PC-3 (cell line): ENCODE measurements at regions not wholly inside any gene's neighbourhood (a gene's known extent, or its start where the extent isn't known, plus 50 kb on each side); places are given as distances from the start of the nearest gene placed in this dataset.

Source experiments
- ATAC-seq: fragments of 200-7000 bp; cut with Tn5 transposase; 2 replicates; pipeline ENCODE4 v1.9.1; 2020; ENCODE audit warnings: mild to moderate bottlenecking, moderate library complexity
- BruUV-seq: library from RNA; stranded (reverse); fragments of 400-500 nt; replicated peaks from 2 replicates; lab custom pipeline; 2021; lab: Mats Ljungman, UMichigan
- CTCF ChIA-PET: fragments of 300-600 bp; sonication (Branson Sonifier 250); formaldehyde crosslinking; loops from one replicate; lab custom pipeline; 2022; ENCODE audit warnings: antibody characterized with exemption; lab: Charles Lee
- POLR2A ChIA-PET: fragments of 300-600 bp; sonication (Branson Sonifier 250); formaldehyde crosslinking; loops from one replicate; lab custom pipeline; 2022; ENCODE audit warnings: antibody characterized with exemption; ENCODE audit not compliant: unreplicated experiment; lab: Charles Lee
- DNase-seq: peaks from one replicate; pipeline ENCODE4 v3.0.0-alpha.2; 2015
- H2AFZ ChIP-seq: fragments of 300-600 bp; sonication (generic); 2 replicates; pipeline ENCODE4 v1.6.0; 2016; ENCODE audit warnings: antibody characterized with exemption, low read length
- H3F3A ChIP-seq: fragments of 300-600 bp; sonication (generic); one replicate; pipeline ENCODE4 v1.6.0; 2017; ENCODE audit warnings: antibody characterized with exemption, low read length, control low read depth, mild to moderate bottlenecking; ENCODE audit not compliant: unreplicated experiment
- H3K27ac ChIP-seq: fragments of 300-600 bp; sonication (generic); 2 replicates; pipeline ENCODE4 v1.5.1; 2016; ENCODE audit warnings: mild to moderate bottlenecking, low read length
- H3K27me3 ChIP-seq: fragments of 300-600 bp; sonication (generic); 2 replicates; pipeline ENCODE4 v1.6.1; 2016; ENCODE audit warnings: low read length, mixed read lengths
- H3K36me3 ChIP-seq: fragments of 300-600 bp; sonication (generic); 2 replicates; pipeline ENCODE4 v1.6.1; 2016; ENCODE audit warnings: low read depth, mixed run types, low read length, mixed read lengths
- H3K4me1 ChIP-seq: fragments of 300-600 bp; sonication (generic); 2 replicates; pipeline ENCODE4 v1.5.1; 2016; ENCODE audit warnings: low read length; ENCODE audit not compliant: insufficient read depth
- H3K4me2 ChIP-seq: fragments of 300-600 bp; sonication (generic); 2 replicates; pipeline ENCODE4 v1.6.0; 2016; ENCODE audit warnings: low read length
- H3K4me3 ChIP-seq: fragments of 300-600 bp; sonication (generic); 2 replicates; pipeline ENCODE4 v1.5.1; 2016; ENCODE audit warnings: mild to moderate bottlenecking, low read length, mixed read lengths
- H3K79me2 ChIP-seq: fragments of 300-600 bp; sonication (generic); 2 replicates; pipeline ENCODE4 v1.6.1; 2017; ENCODE audit warnings: low read length, mixed read lengths
- H3K9ac ChIP-seq: fragments of 300-600 bp; sonication (generic); 2 replicates; pipeline ENCODE4 v1.6.0; 2016; ENCODE audit warnings: mild to moderate bottlenecking, low read length
- H3K9me2 ChIP-seq: fragments of 300-600 bp; sonication (generic); replicated peaks from 2 replicates; pipeline ENCODE4 v1.6.1; 2016; ENCODE audit warnings: mixed run types, low read length, mixed read lengths
- H3K9me3 ChIP-seq: fragments of 300-600 bp; sonication (generic); 2 replicates; pipeline ENCODE4 v1.6.1; 2016; ENCODE audit warnings: low read length, mixed read lengths
- H4K20me1 ChIP-seq: fragments of 300-600 bp; sonication (generic); 2 replicates; pipeline ENCODE4 v1.6.1; 2016; ENCODE audit warnings: low read length, mixed read lengths
- EZH2 ChIP-seq: fragments of 300-600 bp; sonication (generic); IDR thresholded peaks from one replicate; pipeline ENCODE4 v1.6.1; 2017; ENCODE audit warnings: antibody characterized with exemption, mild to moderate bottlenecking, low read length; ENCODE audit not compliant: unreplicated experiment
- EZH2phosphoT487 ChIP-seq: fragments of 300-600 bp; sonication (generic); IDR thresholded peaks from 2 replicates; pipeline ENCODE4 v1.6.1; 2018; ENCODE audit warnings: mild to moderate bottlenecking, antibody characterized with exemption, low read length, borderline replicate concordance
- intact Hi-C: fragments of 100-400 bp; cut with micrococcal nuclease; formaldehyde crosslinking; loops from 2 replicates; pipeline ENCODE4 v1.9.0; 2023
- TF ChIP-seq, protein P1 (sequence below): fragments of 300-600 bp; sonication (generic); conservative IDR thresholded peaks from 2 replicates; pipeline ENCODE4 v1.5.1; 2017; ENCODE audit warnings: antibody characterized with exemption, low read depth, mild to moderate bottlenecking, low read length

GRCh38 chr20:10987651-10988383 lies 314.0 kb upstream of the JAG1 start:
- ChIA-PET CTCF (no interaction called here), POLR2A (no interaction called here)
- Histone ChIP-seq H3K4me3 (no peak overlapping the region), H3K9me3 (no peaks in the 10 kb centered on the region), H3K36me3 (no peaks in the 10 kb centered on the region), H3K27me3 (no peaks in the 10 kb centered on the region), H3F3A (no peaks in the 10 kb centered on the region), H4K20me1 (no peaks in the 10 kb centered on the region), H3K9ac (no peak overlapping the region), H2AFZ (no peak overlapping the region), H3K9me2 (no peaks in the 10 kb centered on the region), H3K4me1 (peaks cover 6% of the 10 kb centered on the region; the same call in 1 of the 2 replicates), H3K4me2 (no peak overlapping the region), H3K79me2 (no peaks in the 10 kb centered on the region), H3K27ac (no peak overlapping the region)
- ATAC-seq (no peak; the same call in 1 of the 2 replicates), DNase-seq (peak; percentile 34)
- intact Hi-C loops: no loop called here
- TF ChIP-seq EZH2: no peak
- no peak for TF ChIP-seq EZH2phosphoT487
- TF ChIP-seq, protein P1, sequence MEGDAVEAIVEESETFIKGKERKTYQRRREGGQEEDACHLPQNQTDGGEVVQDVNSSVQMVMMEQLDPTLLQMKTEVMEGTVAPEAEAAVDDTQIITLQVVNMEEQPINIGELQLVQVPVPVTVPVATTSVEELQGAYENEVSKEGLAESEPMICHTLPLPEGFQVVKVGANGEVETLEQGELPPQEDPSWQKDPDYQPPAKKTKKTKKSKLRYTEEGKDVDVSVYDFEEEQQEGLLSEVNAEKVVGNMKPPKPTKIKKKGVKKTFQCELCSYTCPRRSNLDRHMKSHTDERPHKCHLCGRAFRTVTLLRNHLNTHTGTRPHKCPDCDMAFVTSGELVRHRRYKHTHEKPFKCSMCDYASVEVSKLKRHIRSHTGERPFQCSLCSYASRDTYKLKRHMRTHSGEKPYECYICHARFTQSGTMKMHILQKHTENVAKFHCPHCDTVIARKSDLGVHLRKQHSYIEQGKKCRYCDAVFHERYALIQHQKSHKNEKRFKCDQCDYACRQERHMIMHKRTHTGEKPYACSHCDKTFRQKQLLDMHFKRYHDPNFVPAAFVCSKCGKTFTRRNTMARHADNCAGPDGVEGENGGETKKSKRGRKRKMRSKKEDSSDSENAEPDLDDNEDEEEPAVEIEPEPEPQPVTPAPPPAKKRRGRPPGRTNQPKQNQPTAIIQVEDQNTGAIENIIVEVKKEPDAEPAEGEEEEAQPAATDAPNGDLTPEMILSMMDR: no peak
- no TSS peak for BruUV-seq

GRCh38 chr20:10990625-10991382 lies 317.0 kb upstream of the JAG1 start:
- H3K79me2 ChIP-seq: no peaks in the 10 kb centered on the region
- no peak overlapping the region for H2AFZ ChIP-seq
- H4K20me1 ChIP-seq: no peaks in the 10 kb centered on the region
- no peaks in the 10 kb centered on the region for H3K9me3 ChIP-seq
- no peaks in the 10 kb centered on the region for H3K27me3 ChIP-seq
- H3K9me2 ChIP-seq: no peaks in the 10 kb centered on the region
- no peak overlapping the region for H3K4me2 ChIP-seq
- ChIA-PET CTCF (no interaction called here), POLR2A (no interaction called here)
- TF ChIP-seq EZH2phosphoT487 (no peak), EZH2 (no peak)
- TF ChIP-seq, protein P1: no peak
- no peaks in the 10 kb centered on the region for H3F3A ChIP-seq
- no peak overlapping the region for H3K9ac ChIP-seq
- no peaks in the 10 kb centered on the region for H3K4me1 ChIP-seq
- BruUV-seq: no TSS peak
- ATAC-seq (no peak), DNase-seq (no peak)
- intact Hi-C loops: no loop called here
- no peak overlapping the region for H3K4me3 ChIP-seq
- no peak overlapping the region for H3K27ac ChIP-seq
- no peaks in the 10 kb centered on the region for H3K36me3 ChIP-seq

- no peak overlapping the region for H3K9ac ChIP-seq
- no peak overlapping the region for H3K27ac ChIP-seq
- POLR2A ChIA-PET: no interaction called here
- ATAC-seq: no peak
- no peak overlapping the region for H3K4me2 ChIP-seq
- H3K36me3 ChIP-seq: no peaks in the 10 kb centered on the region
- BruUV-seq: no TSS peak
- intact Hi-C loops: no loop called here
- H3K79me2 ChIP-seq: no peaks in the 10 kb centered on the region
- H3F3A ChIP-seq: no peaks in the 10 kb centered on the region
- H3K27me3 ChIP-seq: no peaks in the 10 kb centered on the region
- CTCF ChIA-PET: no interaction called here
- H3K4me1 ChIP-seq: no peaks in the 10 kb centered on the region
- H3K4me3 ChIP-seq: no peak overlapping the region
- no peak overlapping the region for H2AFZ ChIP-seq
- no peak for DNase-seq
- TF ChIP-seq EZH2: no peak
- no peaks in the 10 kb centered on the region for H3K9me2 ChIP-seq
- no peaks in the 10 kb centered on the region for H4K20me1 ChIP-seq
- H3K9me3 ChIP-seq: no peaks in the 10 kb centered on the region
Observed at GRCh38 chr20:10992731-10993130, 318.9 kb upstream of the JAG1 start.
